ENCODE measurements at regions not wholly inside any gene's neighbourhood (a gene's known extent, or its start where the extent isn't known, plus 50 kb on each side); places are given as distances from the start of the nearest gene placed in this dataset.

- Mint-ChIP-seq H3K9me3 (ENCODE audit: insufficient read depth) (peaks cover 3% of the 10 kb centered on the region), H3K27ac (no peak overlapping the region), H3K4me1 (no peaks in the 10 kb centered on the region), H3K27me3 (no peaks in the 10 kb centered on the region), H3K4me3 (no peak overlapping the region)
- Histone ChIP-seq H3K27ac (ENCODE audit: low read length in 2 of 2) (no peak overlapping the region), H4K20me1 (ENCODE audit: control insufficient read depth, insufficient read depth, low read length, poor library complexity, severe bottlenecking) (no peaks in the 10 kb centered on the region), H3K9ac (ENCODE audit: low read length) (no peak overlapping the region), H3K4me3 (ENCODE audit: control extremely low read depth in 1 of 5, extremely low read depth in 1 of 5, insufficient read depth in 1 of 5, low read depth in 2 of 5, low read length in 4 of 5) (no peak overlapping the region), H3K4me2 (replicated peaks; ENCODE audit: low read depth, low read length, poor library complexity, severe bottlenecking) (no peak overlapping the region), H3K9me3 (ENCODE audit: control extremely low read depth in 1 of 3, control insufficient read depth in 2 of 3, insufficient read depth in 1 of 3, low read length in 2 of 3) (no peaks in the 10 kb centered on the region), H3K36me3 (replicated peaks in 1 of 2; ENCODE audit: control extremely low read depth in 1 of 2, control insufficient read depth in 1 of 2, extremely low read depth in 1 of 2, insufficient read depth in 2 of 2, low read length in 1 of 2) (no peaks in the 10 kb centered on the region), H3K4me1 (ENCODE audit: control insufficient read depth in 2 of 2, insufficient read depth in 2 of 2, low read length in 2 of 2) (no peaks in the 10 kb centered on the region), H3K79me2 (ENCODE audit: control insufficient read depth, insufficient read depth, low read length) (no peaks in the 10 kb centered on the region), H2AFZ (ENCODE audit: insufficient read depth, low read depth, low read length, poor library complexity, severe bottlenecking) (no peak overlapping the region), H3K27me3 (replicated peaks in 1 of 4; ENCODE audit: control extremely low read depth in 1 of 4, control insufficient read depth in 3 of 4, insufficient read depth in 4 of 4, low read length in 3 of 4) (no peaks in the 10 kb centered on the region)
- 86% methylated on average over 1 of the region's 5 CpGs for WGBS (ENCODE audit: insufficient coverage)
- DNase-seq (no peak), ATAC-seq (ENCODE audit: low read depth) (no peak)
- TF ChIP-seq CTCF (IDR thresholded peaks at IDR 0.05) (no peak), EZH2 (IDR thresholded peaks at IDR 0.05; ENCODE audit: borderline replicate concordance, insufficient read depth, low read depth, low read length, poor library complexity, severe bottlenecking) (no peak)
- ChIA-PET CTCF (no interaction called here), POLR2A (no interaction called here)
- intact Hi-C loops (cut with micrococcal nuclease) = no loop called here
These were observed 380.8 kb upstream of the TMEM132C start for GRCh38 chr12:127885954-127886750.

- Histone ChIP-seq H4K20me1 (ENCODE audit: control insufficient read depth, insufficient read depth, low read length, poor library complexity, severe bottlenecking) (no peaks in the 10 kb centered on the region), H3K79me2 (ENCODE audit: control insufficient read depth, insufficient read depth, low read length) (no peaks in the 10 kb centered on the region), H3K9me3 (ENCODE audit: control extremely low read depth in 1 of 3, control insufficient read depth in 2 of 3, insufficient read depth in 1 of 3, low read length in 2 of 3) (no peaks in the 10 kb centered on the region), H3K9ac (ENCODE audit: low read length) (no peak overlapping the region), H3K4me3 (ENCODE audit: control extremely low read depth in 1 of 5, extremely low read depth in 1 of 5, insufficient read depth in 1 of 5, low read depth in 2 of 5, low read length in 4 of 5) (no peak overlapping the region), H3K4me1 (ENCODE audit: control insufficient read depth in 2 of 2, insufficient read depth in 2 of 2, low read length in 2 of 2) (no peaks in the 10 kb centered on the region), H3K36me3 (replicated peaks in 1 of 2; ENCODE audit: control extremely low read depth in 1 of 2, control insufficient read depth in 1 of 2, extremely low read depth in 1 of 2, insufficient read depth in 2 of 2, low read length in 1 of 2) (no peaks in the 10 kb centered on the region), H2AFZ (ENCODE audit: insufficient read depth, low read depth, low read length, poor library complexity, severe bottlenecking) (no peak overlapping the region), H3K4me2 (replicated peaks; ENCODE audit: low read depth, low read length, poor library complexity, severe bottlenecking) (no peak overlapping the region), H3K27me3 (replicated peaks in 1 of 4; ENCODE audit: control extremely low read depth in 1 of 4, control insufficient read depth in 3 of 4, insufficient read depth in 4 of 4, low read length in 3 of 4) (no peaks in the 10 kb centered on the region), H3K27ac (ENCODE audit: low read length in 2 of 2) (no peak overlapping the region)
- no peak overlapping the region for H3K4me3 Mint-ChIP-seq
- no peaks in the 10 kb centered on the region for H3K27me3 Mint-ChIP-seq
- no peak for ATAC-seq (ENCODE audit: low read depth)
- no CpG with 5 or more reads among the region's 1 CpG for WGBS (ENCODE audit: insufficient coverage)
- peaks cover 6% of the 10 kb centered on the region for H3K9me3 Mint-ChIP-seq (ENCODE audit: insufficient read depth)
- no peaks in the 10 kb centered on the region for H3K4me1 Mint-ChIP-seq
- ChIA-PET POLR2A (no interaction called here), CTCF (no interaction called here)
- TF ChIP-seq EZH2 (IDR thresholded peaks at IDR 0.05; ENCODE audit: borderline replicate concordance, insufficient read depth, low read depth, low read length, poor library complexity, severe bottlenecking) (no peak), CTCF (IDR thresholded peaks at IDR 0.05) (no peak)
- no peak for DNase-seq
- no peak overlapping the region for H3K27ac Mint-ChIP-seq
- intact Hi-C loops (cut with micrococcal nuclease) = no loop called here
These were observed 380.1 kb upstream of the TMEM132C start for GRCh38 chr12:127886827-127887226.

Measured in B cell (primary cell).